ENCODE measurements at regions not wholly inside any gene's neighbourhood (a gene's known extent, or its start where the extent isn't known, plus 50 kb on each side); places are given as distances from the start of the nearest gene placed in this dataset.
A peak's percentile ranks its signal among the peaks of the same experiment; 100 is the strongest.

DNA sequence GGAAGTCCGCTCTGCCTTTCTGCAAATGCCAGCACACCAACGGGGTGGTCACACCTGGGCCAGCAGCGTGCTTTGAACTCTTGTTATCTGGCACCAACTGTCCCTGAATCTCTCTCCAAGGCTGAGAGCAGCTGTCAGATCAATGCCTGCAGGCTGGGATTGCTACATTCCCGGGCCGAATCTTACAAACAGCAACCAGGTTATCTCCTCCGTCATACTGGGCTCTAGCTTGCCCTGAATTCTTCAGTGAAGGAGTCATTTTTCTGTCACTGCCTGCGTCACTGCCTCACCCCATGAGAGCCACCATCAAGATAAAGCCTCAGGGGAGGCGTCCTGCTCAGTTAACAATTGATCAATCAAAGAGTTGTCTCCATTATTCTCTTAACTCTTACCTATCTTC is 329.4 kb upstream of the PPARGC1A start:
- Histone ChIP-seq H3K27ac (no peak overlapping the region), H3K27me3 (no peaks in the 10 kb centered on the region), H3K9me3 (peaks cover 0 to 8% (median 0%) of the 10 kb centered on the region in 11 donors), H3K4me1 (no peaks in the 10 kb centered on the region), H3K4me3 (no peak overlapping the region), H3K36me3 (no peaks in the 10 kb centered on the region)
- intact Hi-C loops (cut with DNase I): no loop called here
- WGBS, 2 donors: 48 to 49% methylated on average over 8 of the region's 8 CpGs
- TF ChIP-seq, protein P1, sequence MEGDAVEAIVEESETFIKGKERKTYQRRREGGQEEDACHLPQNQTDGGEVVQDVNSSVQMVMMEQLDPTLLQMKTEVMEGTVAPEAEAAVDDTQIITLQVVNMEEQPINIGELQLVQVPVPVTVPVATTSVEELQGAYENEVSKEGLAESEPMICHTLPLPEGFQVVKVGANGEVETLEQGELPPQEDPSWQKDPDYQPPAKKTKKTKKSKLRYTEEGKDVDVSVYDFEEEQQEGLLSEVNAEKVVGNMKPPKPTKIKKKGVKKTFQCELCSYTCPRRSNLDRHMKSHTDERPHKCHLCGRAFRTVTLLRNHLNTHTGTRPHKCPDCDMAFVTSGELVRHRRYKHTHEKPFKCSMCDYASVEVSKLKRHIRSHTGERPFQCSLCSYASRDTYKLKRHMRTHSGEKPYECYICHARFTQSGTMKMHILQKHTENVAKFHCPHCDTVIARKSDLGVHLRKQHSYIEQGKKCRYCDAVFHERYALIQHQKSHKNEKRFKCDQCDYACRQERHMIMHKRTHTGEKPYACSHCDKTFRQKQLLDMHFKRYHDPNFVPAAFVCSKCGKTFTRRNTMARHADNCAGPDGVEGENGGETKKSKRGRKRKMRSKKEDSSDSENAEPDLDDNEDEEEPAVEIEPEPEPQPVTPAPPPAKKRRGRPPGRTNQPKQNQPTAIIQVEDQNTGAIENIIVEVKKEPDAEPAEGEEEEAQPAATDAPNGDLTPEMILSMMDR (IDR thresholded peaks at IDR 0.05): no peak
- DNase-seq (no peak), ATAC-seq (peak in 1 of 8 donors; percentile 15)

DNA sequence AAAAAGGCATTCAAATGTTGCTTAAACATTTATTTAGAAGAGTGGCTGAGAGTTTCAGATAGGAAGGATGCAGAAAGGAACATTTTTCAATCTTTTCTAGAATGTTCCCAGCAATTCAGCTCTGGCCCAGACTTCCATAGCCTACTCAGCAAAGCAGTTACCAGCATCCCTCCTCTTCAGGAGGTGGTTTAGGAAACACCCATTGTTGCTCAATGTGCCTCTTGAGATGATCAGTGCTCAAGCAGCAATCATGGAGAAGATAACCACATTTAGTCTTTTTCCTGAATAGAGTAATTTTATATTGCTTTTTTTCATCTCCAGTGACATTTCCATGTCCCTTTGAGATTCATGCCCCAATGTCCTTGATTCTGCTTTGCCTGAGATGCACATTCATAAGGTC is 328.7 kb upstream of the PPARGC1A start:
- ATAC-seq: no peak
- Histone ChIP-seq H3K4me3 (no peak overlapping the region), H3K9me3 (peaks cover 0 to 8% (median 0%) of the 10 kb centered on the region in 11 donors), H3K4me1 (no peaks in the 10 kb centered on the region), H3K36me3 (no peaks in the 10 kb centered on the region), H3K27ac (no peak overlapping the region), H3K27me3 (no peaks in the 10 kb centered on the region)
- TF ChIP-seq, protein P1 (IDR thresholded peaks at IDR 0.05): no peak
- no peak for DNase-seq
- intact Hi-C loops (cut with DNase I): no loop called here

DNA sequence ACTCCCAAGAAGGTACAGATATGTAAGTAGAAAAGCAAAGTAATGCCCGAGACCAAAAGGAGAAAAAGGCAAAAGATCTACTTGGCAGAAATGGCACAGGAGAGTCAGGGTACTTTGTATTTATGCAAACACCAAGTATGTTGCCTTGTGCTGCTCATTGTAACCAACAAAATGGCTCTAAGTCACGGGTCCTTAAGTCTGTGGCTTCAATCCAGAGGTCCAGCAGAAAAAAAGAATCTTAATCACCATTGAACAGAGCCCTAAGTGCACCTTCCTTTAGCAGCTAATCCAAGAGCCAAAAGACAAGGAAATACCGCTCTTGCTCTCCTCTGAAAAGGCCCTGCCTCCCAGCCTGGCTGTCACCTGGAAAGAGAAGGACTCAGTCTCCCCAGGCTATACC is 324.9 kb upstream of the PPARGC1A start:
- Histone ChIP-seq H3K27ac (no peak overlapping the region), H3K27me3 (no peaks in the 10 kb centered on the region), H3K4me3 (no peak overlapping the region), H3K36me3 (no peaks in the 10 kb centered on the region), H3K9me3 (peaks cover 0 to 8% (median 0%) of the 10 kb centered on the region in 11 donors), H3K4me1 (peaks cover 0 to 5% (median 0%) of the 10 kb centered on the region in 9 donors)
- intact Hi-C loops (cut with DNase I): no loop called here
- TF ChIP-seq, protein P1 (IDR thresholded peaks at IDR 0.05): no peak
- 75 to 81% methylated on average over 3 of the region's 3 CpGs for WGBS, 2 donors
- ATAC-seq (no peak), DNase-seq (no peak)

DNA sequence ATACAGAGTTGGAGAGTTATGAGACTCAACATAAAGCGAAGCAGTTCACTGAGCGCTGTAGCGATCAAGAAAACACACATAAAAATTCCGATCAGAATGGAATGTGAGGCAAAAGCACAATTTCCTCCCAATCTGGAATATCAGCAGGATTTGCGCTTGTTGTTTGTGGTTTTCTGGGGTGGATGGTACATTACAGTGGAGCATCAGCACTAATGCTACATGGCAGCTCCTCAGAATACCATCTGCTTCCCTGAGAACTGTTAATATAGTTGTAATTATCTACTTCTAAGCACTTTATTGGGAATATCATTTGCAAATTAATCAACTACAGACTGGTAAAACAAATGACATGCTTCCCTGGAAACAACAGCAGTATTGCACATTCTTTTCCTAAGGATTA is 324.1 kb upstream of the PPARGC1A start:
- Histone ChIP-seq H3K27ac (no peak overlapping the region), H3K9me3 (peaks cover 0 to 8% (median 0%) of the 10 kb centered on the region in 11 donors), H3K36me3 (no peaks in the 10 kb centered on the region), H3K27me3 (no peaks in the 10 kb centered on the region), H3K4me3 (no peak overlapping the region), H3K4me1 (peaks cover 0 to 5% (median 0%) of the 10 kb centered on the region in 9 donors)
- ATAC-seq (no peak), DNase-seq (no peak)
- intact Hi-C loops (cut with DNase I): no loop called here
- 76 to 78% methylated on average over 5 of the region's 5 CpGs for WGBS, 2 donors
- TF ChIP-seq, protein P1 (IDR thresholded peaks at IDR 0.05): no peak
